HepG2 (cell line): ENCODE measurements at regions not wholly inside any gene's neighbourhood (a gene's known extent, or its start where the extent isn't known, plus 50 kb on each side); places are given as distances from the start of the nearest gene placed in this dataset.

Experiments
- ATAC-seq: fragments of 200-7000 bp; cut with Tn5 transposase; 3 replicates; pipeline ENCODE4 v1.9.1; 2020; ENCODE audit warnings: mild to moderate bottlenecking, moderate library complexity
- BruUV-seq: library from RNA; stranded (reverse); fragments of 400-500 nt; replicated peaks from 2 replicates; lab custom pipeline; 2021; lab: Mats Ljungman, UMichigan
- CTCF ChIA-PET: fragments of 300-600 bp; formaldehyde crosslinking; extraction: SDS; loops from one replicate; lab custom pipeline; 2021; ENCODE audit warnings: low total read pairs, inconsistent platforms, low intra/inter-chr PET ratio; lab: Yijun Ruan, JAX
- POLR2A ChIA-PET: fragments of 350-600 bp; sonication (Branson Sonifier 250); formaldehyde crosslinking; loops from one replicate; lab custom pipeline; 2020; ENCODE audit warnings: antibody characterized with exemption, inconsistent platforms; lab: Yijun Ruan, JAX
- DNase-seq: peaks from one replicate; pipeline ENCODE4 v3.0.0-alpha.2; 2015; ENCODE audit warnings: low spot score
- FAIRE-seq: peaks from 3 replicates; lab custom pipeline; 2011; peaks lifted over from hg19 to GRCh38; lab: Jason Lieb, UNC
- H2AFZ ChIP-seq: one replicate; pipeline ENCODE4 v1.6.1; 2011; ENCODE audit warnings: low read length, inconsistent platforms
- H3K27ac ChIP-seq: fragments of 300-600 bp; 3 replicates; pipeline ENCODE4 v1.8.0; 2011; ENCODE audit warnings: mixed run types, mild to moderate bottlenecking, mixed read lengths, low read length, inconsistent platforms; ENCODE audit not compliant: insufficient read depth; ENCODE audit errors: extremely low read length
- H3K27me3 ChIP-seq, 2 experiments: fragments of 200-600 bp in 1 of 2; 2 replicates in 1 of 2; 3 replicates in 1 of 2; pipeline versions ENCODE4 v1.6.0 to v1.8.0; 2011; ENCODE audit warnings: low read length in 2 of 2, mild to moderate bottlenecking in 2 of 2, moderate library complexity in 2 of 2, inconsistent platforms in 1 of 2; ENCODE audit not compliant: insufficient read depth in 2 of 2, control insufficient read depth in 1 of 2
- H3K36me3 ChIP-seq, 2 experiments: fragments of 200-600 bp in 1 of 2; replicated peaks in 1 of 2; 2 replicates in 1 of 2; 3 replicates in 1 of 2; pipeline versions ENCODE4 v1.5.1 to v1.8.0; 2011; ENCODE audit warnings: low read length in 2 of 2, inconsistent platforms in 1 of 2; ENCODE audit not compliant: insufficient read depth in 2 of 2, control insufficient read depth in 1 of 2
- H3K4me1 ChIP-seq: 2 replicates; pipeline ENCODE4 v1.5.1; 2012; ENCODE audit warnings: low read length, inconsistent platforms; ENCODE audit not compliant: insufficient read depth
- H3K4me2 ChIP-seq: 2 replicates; pipeline ENCODE4 v1.6.0; 2011; ENCODE audit warnings: low read depth, low read length, inconsistent platforms
- H3K4me3 ChIP-seq, 3 experiments: fragments of 200-600 bp in 1 of 3; sonication (generic), shearing (Covaris generic) in 1 of 3; replicated peaks in 1 of 3; 2 replicates each; pipeline ENCODE4 v1.5.1; 2011 to 2016; ENCODE audit warnings: low read length in 3 of 3, inconsistent platforms in 2 of 3, low read depth in 2 of 3, mild to moderate bottlenecking in 2 of 3, control low read depth in 1 of 3, mixed read lengths in 1 of 3; ENCODE audit not compliant: insufficient read depth in 1 of 3
- H3K79me2 ChIP-seq: one replicate; pipeline ENCODE4 v1.6.1; 2011; ENCODE audit warnings: low read length, inconsistent platforms; ENCODE audit not compliant: insufficient read depth
- H3K9ac ChIP-seq: 2 replicates; pipeline ENCODE4 v1.6.0; 2011; ENCODE audit warnings: mild to moderate bottlenecking, low read depth, low read length, inconsistent platforms; ENCODE audit not compliant: insufficient read depth
- H3K9me3 ChIP-seq: 2 replicates; pipeline ENCODE4 v1.5.1; 2012; ENCODE audit warnings: mild to moderate bottlenecking, low read length
- H4K20me1 ChIP-seq: 2 replicates; pipeline ENCODE4 v1.6.0; 2011; ENCODE audit warnings: inconsistent platforms, mild to moderate bottlenecking, low read length, moderate library complexity; ENCODE audit not compliant: insufficient read depth
- AGO1 ChIP-seq: fragments of 200-400 bp; formaldehyde crosslinking; IDR thresholded peaks from 2 replicates; pipeline ENCODE4 v1.6.1; 2017; ENCODE audit warnings: mild to moderate bottlenecking, low read depth, low read length, moderate library complexity; ENCODE audit not compliant: poor library complexity, severe bottlenecking
- ATAD3A ChIP-seq: sonication (generic); formaldehyde crosslinking; IDR thresholded peaks from 2 replicates; pipeline ENCODE4 v1.4.0; 2020; ENCODE audit warnings: missing genetic modification reagents
- SRF ChIP-seq: IDR thresholded peaks from 2 replicates; pipeline ENCODE4 v1.6.1; 2011; ENCODE audit warnings: mild to moderate bottlenecking, low read depth, low read length, moderate library complexity
- ZBTB3 ChIP-seq: sonication (generic); formaldehyde crosslinking; IDR thresholded peaks from 2 replicates; pipeline ENCODE4 v1.4.0; 2020; ENCODE audit warnings: low read depth, mild to moderate bottlenecking, moderate library complexity, missing genetic modification reagents, borderline replicate concordance
- ZNF496 ChIP-seq: sonication (generic); formaldehyde crosslinking; IDR thresholded peaks from 2 replicates; pipeline ENCODE4 v1.8.1; 2023; ENCODE audit warnings: mild to moderate bottlenecking, moderate library complexity, missing genetic modification reagents; ENCODE audit not compliant: insufficient replicate concordance
- WGBS: methylation state at CpG from one replicate; pipeline ENCODE4 v1.1.6; 2017; ENCODE audit warnings: low lambda C conversion rate; 5-methylcytosine and 5-hydroxymethylcytosine counted together
- in situ Hi-C: cut with HindIII; loops from 2 replicates; pipeline ENCODE4 v1.10.0; 2017; ENCODE audit warnings: low pct_unique_long_range_greater_than_20kb; ENCODE audit not compliant: extremely low pct_ligation_motif_present
- intact Hi-C: fragments of 100-400 bp; cut with micrococcal nuclease; formaldehyde crosslinking; loops from one replicate; pipeline ENCODE4 v1.10.0; 2022; ENCODE audit not compliant: unreplicated experiment
- TF ChIP-seq, protein P1 (sequence below): sonication (generic); formaldehyde crosslinking; IDR thresholded peaks from 2 replicates; pipeline ENCODE4 v1.5.0; 2020; ENCODE audit warnings: missing genetic modification reagents
- TF ChIP-seq, protein P2 (sequence below): sonication (generic); formaldehyde crosslinking; IDR thresholded peaks from 2 replicates; pipeline ENCODE4 v1.5.0; 2020; ENCODE audit warnings: mild to moderate bottlenecking, low read depth, missing genetic modification reagents, borderline replicate concordance

DNA sequence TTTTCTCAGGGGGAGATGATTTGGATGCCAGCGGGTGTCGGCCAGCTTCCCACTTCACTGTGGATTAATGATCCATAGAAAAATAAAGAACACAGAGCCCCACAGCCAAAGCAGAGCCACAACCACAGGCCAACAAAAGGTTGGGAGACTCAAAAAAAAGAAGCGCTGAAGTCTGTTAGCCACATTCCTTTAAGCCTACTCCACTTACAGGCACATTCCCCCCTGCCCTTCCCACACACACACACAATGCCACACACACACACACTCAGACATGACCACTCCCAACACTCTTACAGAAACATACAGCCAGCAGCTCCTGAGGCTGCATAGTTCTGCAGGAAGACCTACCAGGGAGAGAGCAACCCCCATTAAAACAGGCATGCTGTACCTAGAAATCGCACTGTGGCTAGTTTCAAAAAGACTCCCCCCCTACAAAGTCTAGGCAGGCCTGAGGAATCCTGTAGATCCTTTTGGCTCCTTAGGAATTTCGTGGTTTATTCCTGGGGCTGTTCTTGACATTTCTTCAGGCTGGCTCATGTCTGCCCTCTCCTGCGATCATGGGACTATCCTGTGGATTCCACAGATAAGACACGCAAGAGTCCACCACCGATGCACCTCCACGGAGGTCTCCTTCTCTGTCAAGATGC lies 309.4 kb upstream of the TSPY4 start:
- CTCF ChIA-PET: no interaction called here
- no peak overlapping the region for H3K27ac ChIP-seq
- ATAC-seq (no peak), FAIRE-seq (no peak), DNase-seq (no peak)
- H3K4me2 ChIP-seq: no peak overlapping the region
- TF ChIP-seq ZNF496 (CRISPR knock-in tag) (no peak), SRF (no peak), ZBTB3 (CRISPR knock-in tag) (no peak), ATAD3A (no peak), AGO1 (no peak)
- TF ChIP-seq, protein P1, sequence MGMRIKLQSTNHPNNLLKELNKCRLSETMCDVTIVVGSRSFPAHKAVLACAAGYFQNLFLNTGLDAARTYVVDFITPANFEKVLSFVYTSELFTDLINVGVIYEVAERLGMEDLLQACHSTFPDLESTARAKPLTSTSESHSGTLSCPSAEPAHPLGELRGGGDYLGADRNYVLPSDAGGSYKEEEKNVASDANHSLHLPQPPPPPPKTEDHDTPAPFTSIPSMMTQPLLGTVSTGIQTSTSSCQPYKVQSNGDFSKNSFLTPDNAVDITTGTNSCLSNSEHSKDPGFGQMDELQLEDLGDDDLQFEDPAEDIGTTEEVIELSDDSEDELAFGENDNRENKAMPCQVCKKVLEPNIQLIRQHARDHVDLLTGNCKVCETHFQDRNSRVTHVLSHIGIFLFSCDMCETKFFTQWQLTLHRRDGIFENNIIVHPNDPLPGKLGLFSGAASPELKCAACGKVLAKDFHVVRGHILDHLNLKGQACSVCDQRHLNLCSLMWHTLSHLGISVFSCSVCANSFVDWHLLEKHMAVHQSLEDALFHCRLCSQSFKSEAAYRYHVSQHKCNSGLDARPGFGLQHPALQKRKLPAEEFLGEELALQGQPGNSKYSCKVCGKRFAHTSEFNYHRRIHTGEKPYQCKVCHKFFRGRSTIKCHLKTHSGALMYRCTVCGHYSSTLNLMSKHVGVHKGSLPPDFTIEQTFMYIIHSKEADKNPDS (CRISPR knock-in tag): no peak
- TF ChIP-seq, protein P2, sequence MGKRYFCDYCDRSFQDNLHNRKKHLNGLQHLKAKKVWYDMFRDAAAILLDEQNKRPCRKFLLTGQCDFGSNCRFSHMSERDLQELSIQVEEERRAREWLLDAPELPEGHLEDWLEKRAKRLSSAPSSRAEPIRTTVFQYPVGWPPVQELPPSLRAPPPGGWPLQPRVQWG: no peak
- H3K4me1 ChIP-seq: peaks cover 59% of the 10 kb centered on the region
- no peaks in the 10 kb centered on the region for H3K27me3 ChIP-seq
- no peaks in the 10 kb centered on the region for H3K9me3 ChIP-seq
- H3K4me3 ChIP-seq: no peak overlapping the region
- H4K20me1 ChIP-seq: no peaks in the 10 kb centered on the region
- intact Hi-C loops: no loop called here
- H3K9ac ChIP-seq: no peak overlapping the region
- H2AFZ ChIP-seq: no peak overlapping the region
- H3K36me3 ChIP-seq: no peaks in the 10 kb centered on the region
- POLR2A ChIA-PET: no interaction called here
- H3K79me2 ChIP-seq: no peaks in the 10 kb centered on the region
- BruUV-seq: no TSS peak
- in situ Hi-C loops: no loop called here
- WGBS: 94% methylated on average over 6 of the region's 9 CpGs
